BLaER1 (cell line): ENCODE measurements at regions not wholly inside any gene's neighbourhood (a gene's known extent, or its start where the extent isn't known, plus 50 kb on each side); places are given as distances from the start of the nearest gene placed in this dataset.

Experiments
- H3K27ac ChIP-seq: shearing (Covaris generic); formaldehyde crosslinking; 2 replicates; pipeline ENCODE4 v1.8.1; 2022
- H3K27me3 ChIP-seq: shearing (Covaris generic); formaldehyde crosslinking; 2 replicates; pipeline ENCODE4 v1.8.1; 2022
- H3K36me3 ChIP-seq: shearing (Covaris generic); formaldehyde crosslinking; 2 replicates; pipeline ENCODE4 v1.8.1; 2022
- H3K4me1 ChIP-seq: shearing (Covaris generic); formaldehyde crosslinking; 2 replicates; pipeline ENCODE4 v1.8.1; 2022
- H3K4me2 ChIP-seq: shearing (Covaris generic); formaldehyde crosslinking; 2 replicates; pipeline ENCODE4 v1.8.1; 2022
- H3K4me3 ChIP-seq: shearing (Covaris generic); formaldehyde crosslinking; 2 replicates; pipeline ENCODE4 v1.8.1; 2022
- H3K9ac ChIP-seq: shearing (Covaris generic); formaldehyde crosslinking; 2 replicates; pipeline ENCODE4 v1.8.1; 2022
- H3K9me3 ChIP-seq: shearing (Covaris generic); formaldehyde crosslinking; 2 replicates; pipeline ENCODE4 v1.8.1; 2022
- H4K20me1 ChIP-seq: shearing (Covaris generic); formaldehyde crosslinking; 2 replicates; pipeline ENCODE4 v1.8.1; 2022
- Cebpa-rat ChIP-seq: shearing (Covaris generic); IDR thresholded peaks from 2 replicates; pipeline ENCODE4 v1.8.1; 2022

DNA sequence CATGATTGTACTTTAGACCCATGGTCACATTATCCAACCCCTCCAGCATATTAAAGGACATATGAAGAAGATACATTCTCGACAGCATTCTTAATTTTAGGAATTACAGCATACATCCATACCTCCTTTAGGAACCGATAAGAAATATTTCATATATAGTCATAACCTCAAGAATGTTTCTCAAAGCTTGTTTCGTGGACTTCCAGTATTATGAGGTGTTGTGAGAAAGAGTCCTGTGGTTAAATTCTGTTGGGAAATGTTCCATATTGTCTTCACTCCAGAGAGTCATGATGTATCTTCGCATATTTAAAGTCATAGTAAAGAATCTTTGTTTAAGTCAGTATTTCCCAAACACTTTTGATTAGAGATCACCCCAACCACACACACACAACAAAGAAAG is 321.0 kb upstream of the SNX7 start:
- no peak for TF ChIP-seq Cebpa-rat
- Histone ChIP-seq H4K20me1 (no peaks in the 10 kb centered on the region), H3K9ac (no peak overlapping the region), H3K27me3 (no peaks in the 10 kb centered on the region), H3K36me3 (no peaks in the 10 kb centered on the region), H3K4me1 (peaks cover 4% of the 10 kb centered on the region; the same call in 1 of the 2 replicates), H3K4me3 (no peak overlapping the region), H3K4me2 (no peak overlapping the region), H3K27ac (no peak overlapping the region), H3K9me3 (no peaks in the 10 kb centered on the region)

- no peaks in the 10 kb centered on the region for H3K36me3 ChIP-seq
- no peak overlapping the region for H3K9ac ChIP-seq
- H4K20me1 ChIP-seq, result no peaks in the 10 kb centered on the region
- H3K27ac ChIP-seq, result no peak overlapping the region
- no peak for TF ChIP-seq Cebpa-rat
- no peak overlapping the region for H3K4me3 ChIP-seq
- no peaks in the 10 kb centered on the region for H3K9me3 ChIP-seq
- no peak overlapping the region for H3K4me2 ChIP-seq
- H3K27me3 ChIP-seq, result no peaks in the 10 kb centered on the region
- H3K4me1 ChIP-seq, result no peaks in the 10 kb centered on the region
These were observed 324.9 kb upstream of the SNX7 start for GRCh38 chr1:98336472-98337083.

- Histone ChIP-seq H3K27ac (no peak overlapping the region), H3K9me3 (no peaks in the 10 kb centered on the region), H3K27me3 (no peaks in the 10 kb centered on the region), H3K4me3 (no peak overlapping the region), H3K4me1 (no peaks in the 10 kb centered on the region), H3K9ac (no peak overlapping the region), H4K20me1 (no peaks in the 10 kb centered on the region), H3K4me2 (no peak overlapping the region), H3K36me3 (no peaks in the 10 kb centered on the region)
- no peak for TF ChIP-seq Cebpa-rat
These were observed 327.6 kb upstream of the SNX7 start for GRCh38 chr1:98333936-98334335.

DNA sequence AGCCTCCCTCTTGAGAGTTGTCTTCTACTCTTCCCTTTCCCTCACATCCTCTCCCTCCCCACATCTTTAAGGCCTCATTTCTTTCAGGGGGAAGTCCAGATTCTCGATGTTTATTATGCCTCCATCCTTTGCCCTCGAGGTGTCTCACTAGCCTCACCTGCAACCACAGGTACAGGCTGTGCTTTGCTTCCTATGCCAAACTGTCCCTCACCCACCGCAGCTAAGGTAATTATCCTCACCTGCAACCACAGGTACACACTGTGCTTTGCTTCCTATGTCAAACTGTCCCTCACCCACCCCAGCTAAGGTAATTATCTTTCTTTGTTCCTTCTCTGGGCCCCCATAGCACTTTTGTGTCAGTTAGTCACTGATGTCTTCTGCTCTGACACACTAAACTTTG is 328.1 kb upstream of the SNX7 start:
- Histone ChIP-seq H3K4me1 (no peaks in the 10 kb centered on the region), H3K27me3 (no peaks in the 10 kb centered on the region), H3K4me2 (no peak overlapping the region), H3K36me3 (no peaks in the 10 kb centered on the region), H4K20me1 (no peaks in the 10 kb centered on the region), H3K27ac (no peak overlapping the region), H3K9ac (no peak overlapping the region), H3K9me3 (no peaks in the 10 kb centered on the region), H3K4me3 (no peak overlapping the region)
- TF ChIP-seq Cebpa-rat, result no peak

DNA sequence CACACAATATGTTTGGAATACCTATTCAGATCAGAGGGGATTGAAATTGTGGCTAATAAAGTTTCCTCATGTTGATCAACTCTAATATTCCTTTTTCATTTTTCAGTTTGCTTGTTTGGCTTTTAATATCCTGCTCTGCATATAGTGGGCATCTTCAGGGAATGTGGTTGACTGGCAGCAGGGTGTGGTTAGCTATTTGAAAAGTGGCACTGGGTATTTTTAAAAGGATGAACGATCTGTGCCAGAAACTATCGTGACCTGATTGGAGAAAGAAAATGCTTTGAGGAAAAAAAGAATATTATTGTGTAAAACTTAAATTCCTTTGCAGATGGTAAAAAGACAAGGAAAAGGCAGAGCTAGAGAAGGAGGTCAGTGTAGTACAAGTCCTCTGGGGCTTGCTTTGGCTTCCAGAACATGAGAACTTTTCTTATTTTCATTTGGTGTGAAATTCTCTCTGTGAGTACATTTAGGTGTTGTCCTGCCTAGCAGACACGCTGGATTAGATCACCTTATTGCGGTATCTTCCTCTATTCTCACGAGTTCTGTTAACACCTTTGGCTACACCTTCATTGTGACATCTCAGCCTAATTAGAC is 329.7 kb upstream of the SNX7 start:
- Histone ChIP-seq H4K20me1 (no peaks in the 10 kb centered on the region), H3K9me3 (no peaks in the 10 kb centered on the region), H3K4me2 (no peak overlapping the region), H3K27me3 (no peaks in the 10 kb centered on the region), H3K9ac (no peak overlapping the region), H3K4me1 (no peaks in the 10 kb centered on the region), H3K27ac (no peak overlapping the region), H3K4me3 (no peak overlapping the region), H3K36me3 (no peaks in the 10 kb centered on the region)
- TF ChIP-seq Cebpa-rat, result no peak

DNA sequence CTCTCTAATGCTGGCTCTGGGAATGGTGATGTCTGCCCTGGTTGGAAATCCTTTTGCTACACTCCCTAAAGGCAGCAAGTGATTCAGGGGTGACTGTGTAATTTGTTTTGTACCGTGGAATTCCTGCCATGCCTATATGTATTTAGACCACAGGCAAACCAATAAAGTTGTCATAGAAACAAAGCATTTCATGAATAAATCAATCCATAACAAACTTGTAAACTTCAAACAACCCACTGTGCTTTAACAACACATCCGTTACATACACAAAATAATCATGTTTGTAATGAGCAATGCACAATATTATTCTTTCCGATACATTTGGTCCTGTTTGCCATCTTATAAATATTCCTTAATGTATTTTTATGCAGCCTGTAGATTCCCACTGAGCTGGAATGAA is 330.3 kb upstream of the SNX7 start:
- H4K20me1 ChIP-seq, result no peaks in the 10 kb centered on the region
- H3K4me1 ChIP-seq, result no peaks in the 10 kb centered on the region
- no peaks in the 10 kb centered on the region for H3K27me3 ChIP-seq
- TF ChIP-seq Cebpa-rat, result no peak
- H3K9ac ChIP-seq, result no peak overlapping the region
- H3K9me3 ChIP-seq, result no peaks in the 10 kb centered on the region
- no peak overlapping the region for H3K27ac ChIP-seq
- H3K4me2 ChIP-seq, result no peak overlapping the region
- H3K4me3 ChIP-seq, result no peak overlapping the region
- H3K36me3 ChIP-seq, result no peaks in the 10 kb centered on the region

DNA sequence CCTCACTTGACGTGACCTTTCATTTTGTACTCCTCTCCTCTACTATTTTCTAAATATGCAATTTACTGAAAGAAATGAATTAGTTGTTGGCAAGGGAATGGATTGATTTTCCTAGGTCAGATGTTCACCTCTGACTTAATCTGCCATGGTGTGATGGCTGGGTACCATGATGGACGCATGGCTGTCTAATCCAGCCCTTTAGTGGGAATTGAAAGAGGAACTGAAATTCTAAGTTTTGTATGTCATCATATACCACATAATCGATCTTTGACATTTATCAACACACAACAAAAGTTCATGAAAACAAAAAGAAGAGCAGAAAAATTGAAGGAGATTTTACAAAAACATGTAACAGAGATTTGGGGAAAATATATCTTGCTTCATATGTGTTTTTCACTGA is 331.3 kb upstream of the SNX7 start:
- no peaks in the 10 kb centered on the region for H3K36me3 ChIP-seq
- H4K20me1 ChIP-seq, result no peaks in the 10 kb centered on the region
- no peak overlapping the region for H3K27ac ChIP-seq
- H3K27me3 ChIP-seq, result no peaks in the 10 kb centered on the region
- H3K4me3 ChIP-seq, result no peak overlapping the region
- TF ChIP-seq Cebpa-rat, result no peak
- no peak overlapping the region for H3K4me2 ChIP-seq
- no peaks in the 10 kb centered on the region for H3K4me1 ChIP-seq
- H3K9ac ChIP-seq, result no peak overlapping the region
- H3K9me3 ChIP-seq, result no peaks in the 10 kb centered on the region

DNA sequence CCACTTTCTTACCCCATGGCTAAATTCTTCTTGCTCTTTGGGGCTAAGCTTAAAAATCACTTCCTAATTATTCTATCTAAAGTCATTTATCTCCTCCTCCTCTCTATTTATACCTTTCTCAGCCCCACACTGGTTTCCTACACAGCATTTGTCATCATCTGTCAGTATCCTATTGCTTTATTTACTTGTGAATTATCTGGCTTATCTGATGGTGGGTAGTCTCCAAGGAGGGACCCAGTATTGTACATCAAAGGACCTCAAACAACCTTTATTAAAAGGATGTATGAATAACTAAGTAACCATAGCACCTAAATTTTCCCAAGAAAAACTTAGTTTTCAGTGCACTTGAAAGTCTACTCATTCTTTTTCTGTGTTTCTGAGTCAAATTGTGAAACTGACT is 332.7 kb upstream of the SNX7 start:
- H4K20me1 ChIP-seq, result no peaks in the 10 kb centered on the region
- TF ChIP-seq Cebpa-rat, result no peak
- no peaks in the 10 kb centered on the region for H3K27me3 ChIP-seq
- peaks cover 8% of the 10 kb centered on the region for H3K4me1 ChIP-seq
- no peaks in the 10 kb centered on the region for H3K9me3 ChIP-seq
- no peaks in the 10 kb centered on the region for H3K36me3 ChIP-seq
- H3K27ac ChIP-seq, result no peak overlapping the region
- no peak overlapping the region for H3K4me2 ChIP-seq
- H3K9ac ChIP-seq, result no peak overlapping the region
- H3K4me3 ChIP-seq, result no peak overlapping the region

DNA sequence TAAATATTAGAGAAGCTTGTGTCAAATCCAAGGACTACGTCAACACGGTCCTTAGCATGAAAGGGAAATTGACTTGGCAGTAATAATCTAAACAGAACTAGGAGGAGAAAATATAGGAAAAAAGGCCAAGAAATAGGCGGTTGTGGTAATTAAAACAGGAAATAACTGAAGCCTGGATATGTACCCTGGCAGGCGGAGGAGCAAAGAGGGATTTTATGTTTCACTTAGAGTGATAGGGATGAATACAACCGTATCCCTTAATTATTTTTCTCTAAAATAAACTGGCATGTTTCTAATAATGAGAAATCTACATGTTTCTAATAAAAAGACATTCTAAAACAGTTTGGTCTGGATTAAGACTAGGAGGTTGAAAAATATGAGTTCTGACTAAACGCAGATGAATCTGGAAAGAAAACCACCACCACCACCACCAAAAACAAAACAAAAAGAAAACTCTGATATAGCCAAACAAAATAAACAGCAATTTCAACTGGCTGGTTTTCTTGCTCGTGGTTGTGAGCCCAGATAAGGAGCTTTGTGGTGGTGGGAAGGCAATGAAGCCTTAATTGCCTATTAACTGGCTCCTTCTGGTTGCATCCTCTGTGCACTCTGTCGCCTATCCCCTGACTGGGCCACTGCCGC is 334.2 kb upstream of the SNX7 start:
- Histone ChIP-seq H3K9ac (no peak overlapping the region), H3K27me3 (no peaks in the 10 kb centered on the region), H3K36me3 (no peaks in the 10 kb centered on the region), H3K4me2 (no peak overlapping the region), H4K20me1 (no peaks in the 10 kb centered on the region), H3K27ac (no peak overlapping the region), H3K9me3 (no peaks in the 10 kb centered on the region), H3K4me1 (peaks cover 17% of the 10 kb centered on the region), H3K4me3 (no peak overlapping the region)
- no peak for TF ChIP-seq Cebpa-rat

GRCh38 chr1:98325646-98326440 is 335.7 kb upstream of the SNX7 start:
- no peak for TF ChIP-seq Cebpa-rat
- no peak overlapping the region for H3K9ac ChIP-seq
- no peak overlapping the region for H3K4me3 ChIP-seq
- no peaks in the 10 kb centered on the region for H3K27me3 ChIP-seq
- no peaks in the 10 kb centered on the region for H4K20me1 ChIP-seq
- H3K4me1 ChIP-seq, result peaks cover 17% of the 10 kb centered on the region
- no peaks in the 10 kb centered on the region for H3K36me3 ChIP-seq
- no peaks in the 10 kb centered on the region for H3K9me3 ChIP-seq
- no peak overlapping the region for H3K27ac ChIP-seq
- H3K4me2 ChIP-seq, result no peak overlapping the region
